Suppressor macrophage treated with lipopolysaccharide for 1 hour (primary cell): ENCODE measurements at regions not wholly inside any gene's neighbourhood (a gene's known extent, or its start where the extent isn't known, plus 50 kb on each side); places are given as distances from the start of the nearest gene placed in this dataset.
A peak's percentile ranks its signal among the peaks of the same experiment; 100 is the strongest.

ENCODE experiments used
- DNase-seq, 3 donors: peaks; one replicate each; pipeline ENCODE4 v3.0.0-alpha.2; 2020 to 2022

DNA sequence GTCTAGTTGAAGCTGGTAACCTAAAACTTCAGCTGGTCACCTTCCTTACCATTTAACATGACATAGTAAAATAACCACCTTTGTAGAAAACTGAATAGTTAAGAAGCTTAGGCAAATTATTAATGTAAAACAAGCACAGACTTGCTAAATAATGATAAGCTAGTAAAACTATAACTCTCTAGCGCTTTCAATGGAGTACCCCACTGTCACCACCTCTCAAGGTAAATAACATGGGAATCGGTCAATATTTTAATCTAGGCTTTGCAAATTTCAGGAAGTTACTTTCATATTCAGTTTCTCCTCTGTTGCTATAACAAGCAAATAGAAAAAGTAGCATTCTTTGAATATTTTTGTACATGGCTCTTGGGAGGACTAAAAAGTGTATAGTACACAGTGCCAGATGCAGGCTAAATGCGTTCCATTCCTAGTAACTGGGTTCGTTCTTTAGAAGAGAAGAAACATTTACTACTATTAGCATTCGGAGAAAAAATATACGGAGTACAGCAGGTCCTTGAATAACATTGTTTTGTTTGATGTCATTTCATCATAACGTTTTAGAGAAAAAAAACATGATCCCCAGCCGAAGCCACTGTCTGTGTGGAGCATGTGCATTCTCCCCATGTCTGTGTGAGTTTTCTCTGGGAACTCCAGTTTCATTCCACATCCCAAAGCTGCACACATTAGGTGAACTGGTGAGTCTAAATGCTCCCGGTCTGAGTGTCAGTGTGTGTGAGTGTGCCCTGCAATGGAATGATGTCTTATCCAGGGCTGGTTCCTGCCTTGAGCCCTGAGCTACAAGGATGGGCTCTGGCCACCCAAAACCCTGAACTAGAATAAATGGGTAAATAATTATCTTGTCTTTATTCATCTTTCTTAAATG is 52.5 kb downstream of the EPRS1 start:
- DNase-seq, result no peak

GRCh38 chr1:219991919-219992318 is 54.4 kb downstream of the EPRS1 start:
- no peak for DNase-seq

- DNase-seq, result no peak
Observed at GRCh38 chr1:219991511-219991810, 54.8 kb downstream of the EPRS1 start.

GRCh38 chr1:219990782-219991510 is 55.4 kb downstream of the EPRS1 start:
- DNase-seq, result peak; percentile 33 to 52 (median 39)

GRCh38 chr1:219989766-219990165 is 56.5 kb downstream of the EPRS1 start:
- peak; percentile 33 to 62 (median 59) for DNase-seq

GRCh38 chr1:219988818-219989217 is 57.5 kb downstream of the EPRS1 start:
- no peak for DNase-seq

GRCh38 chr1:219988387-219988786 is 57.9 kb downstream of the EPRS1 start:
- DNase-seq, result peak; percentile 20 to 44 (median 21)

- no peak for DNase-seq
Observed at GRCh38 chr1:219987325-219987724, 59.0 kb upstream of the SLC30A10 start.

GRCh38 chr1:219985169-219985568 is 56.8 kb upstream of the SLC30A10 start:
- no peak for DNase-seq
